Stimulated activated CD4-positive, alpha-beta T cell treated with anti-CD3 and anti-CD28 coated beads, Interleukin-4, amount 100 ng/mL, for 4 hours (primary cell): ENCODE measurements at regions not wholly inside any gene's neighbourhood (a gene's known extent, or its start where the extent isn't known, plus 50 kb on each side); places are given as distances from the start of the nearest gene placed in this dataset.
"Not testable (repeated sequence)": the region's sequence is repeated elsewhere in the genome, so short reads cannot be mapped to it uniquely, and the experiment has no call there.

Experiments
- DNase-seq, 2 experiments: peaks; one replicate each; pipeline ENCODE4 v3.0.0-alpha.2; 2020

DNA sequence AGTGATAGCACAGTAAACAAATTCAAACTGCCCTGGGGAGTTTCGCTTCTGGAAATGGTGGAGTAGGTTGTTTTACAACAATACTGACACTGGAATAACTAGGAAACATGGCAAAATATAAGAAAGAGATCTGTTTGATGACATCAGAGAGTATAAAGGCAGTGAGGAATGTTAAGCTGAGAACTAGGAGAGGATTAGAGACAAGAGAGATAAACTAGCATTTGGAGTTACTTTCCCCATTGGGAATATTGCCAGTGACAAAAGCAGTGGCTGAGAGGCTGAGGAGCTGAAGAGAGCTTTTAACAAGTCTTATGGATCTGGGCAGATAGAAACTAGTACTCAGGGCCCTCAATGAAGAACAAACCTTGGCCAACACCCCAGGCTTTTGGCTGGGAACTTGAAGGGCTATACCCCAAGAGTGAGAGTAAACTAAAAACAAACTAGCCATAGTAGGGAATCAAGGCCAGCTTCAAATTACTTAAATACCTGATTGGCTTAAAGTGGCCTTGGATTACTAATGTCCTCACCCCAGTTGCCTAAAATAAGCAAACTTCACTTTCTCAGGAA lies 280.4 kb downstream of the KLF13 start:
- no peak for DNase-seq

DNA sequence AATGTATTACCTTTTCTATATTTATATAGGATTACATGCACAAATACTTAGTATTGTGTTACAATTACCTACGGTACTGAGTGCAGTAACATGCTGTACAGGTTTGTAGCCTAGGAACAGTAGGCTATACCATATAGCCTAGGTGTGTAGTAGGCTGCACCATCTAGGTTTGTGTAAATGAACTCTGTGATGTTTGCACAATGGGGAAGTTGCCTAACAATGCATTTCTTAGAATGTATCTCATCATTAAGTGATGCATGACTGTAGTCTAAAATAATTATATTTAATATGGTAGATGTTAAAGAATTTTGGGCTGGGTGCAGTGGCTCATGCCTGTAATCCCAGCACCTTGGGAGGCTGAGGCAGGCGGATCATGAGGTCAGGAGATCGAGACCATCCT lies 281.0 kb downstream of the KLF13 start:
- DNase-seq: no peak

DNA sequence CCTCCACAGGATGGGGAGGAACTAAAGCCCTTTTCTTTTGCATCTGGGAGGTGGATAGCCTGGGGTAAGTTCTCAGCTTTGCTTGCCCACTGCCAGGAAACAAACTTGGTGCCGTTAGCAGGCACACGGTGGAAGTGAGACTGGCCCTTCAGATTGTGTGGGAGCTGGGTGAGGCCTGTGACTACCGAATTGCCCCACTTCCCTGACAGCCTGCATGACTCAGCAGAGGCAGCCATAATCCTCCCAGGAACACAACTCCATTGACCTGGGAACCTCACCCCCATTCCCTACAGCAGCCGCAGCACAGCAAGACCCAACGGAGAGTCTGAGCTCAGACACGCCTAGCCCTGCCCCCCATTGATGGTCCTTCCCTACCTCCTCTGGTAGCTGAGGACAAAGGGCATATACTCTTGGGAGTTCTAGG lies 282.6 kb downstream of the KLF13 start:
- DNase-seq: no peak

DNA sequence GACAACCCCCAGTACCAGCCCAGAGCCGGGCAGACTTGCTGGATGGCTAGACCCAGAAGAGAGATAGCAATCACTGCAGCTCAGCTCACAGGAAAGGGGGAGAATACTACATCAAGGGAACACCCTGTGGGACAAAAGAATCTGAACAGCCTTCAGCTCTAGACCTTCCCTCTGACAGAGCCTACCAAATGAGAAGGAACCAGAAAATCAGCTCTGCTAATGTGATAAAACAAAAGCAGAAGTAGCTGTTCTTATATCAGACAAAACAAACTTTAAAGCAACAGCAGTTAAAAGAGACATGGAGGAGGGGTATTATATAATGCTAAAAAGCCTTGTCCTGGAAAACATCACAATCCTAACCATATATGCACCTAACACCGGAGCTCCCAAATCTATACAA lies 283.3 kb downstream of the KLF13 start:
- DNase-seq: no peak

DNA sequence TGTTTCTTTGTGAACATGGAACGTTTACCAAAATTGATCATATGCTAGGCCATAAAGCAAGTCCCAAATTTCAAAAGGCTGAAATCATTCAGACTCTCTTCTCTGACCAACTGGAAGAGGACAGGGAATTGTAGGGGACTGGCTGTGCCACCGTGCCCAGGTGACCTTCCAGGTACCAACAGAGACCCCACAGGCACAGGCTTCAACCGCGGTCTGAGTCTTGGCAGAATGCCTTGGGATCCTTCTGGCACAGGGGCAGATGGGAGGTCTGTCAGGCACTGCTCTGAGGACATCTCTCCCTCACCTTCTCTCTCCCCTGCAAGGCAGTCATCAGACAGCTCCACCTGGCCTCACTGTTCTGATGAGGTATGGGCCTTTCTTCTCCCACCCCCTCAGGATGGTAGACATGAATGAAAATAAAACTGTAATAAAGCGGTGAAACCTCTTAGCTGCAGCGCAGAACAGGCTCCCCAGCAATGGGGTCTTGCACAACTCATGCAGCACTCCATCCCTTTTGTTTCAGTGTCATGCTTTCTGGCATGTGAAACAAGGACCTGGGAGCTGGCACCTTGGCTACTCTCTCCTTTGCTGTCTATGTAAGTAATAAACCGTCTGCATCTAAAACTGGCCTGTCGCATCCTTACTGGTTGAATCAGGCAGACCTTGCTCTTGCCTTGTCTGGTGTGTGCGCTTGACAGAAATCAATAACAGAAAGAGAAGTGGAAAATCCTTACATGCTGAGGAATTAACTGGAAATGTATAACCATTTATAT lies 289.2 kb downstream of the KLF13 start:
- no peak for DNase-seq

DNA sequence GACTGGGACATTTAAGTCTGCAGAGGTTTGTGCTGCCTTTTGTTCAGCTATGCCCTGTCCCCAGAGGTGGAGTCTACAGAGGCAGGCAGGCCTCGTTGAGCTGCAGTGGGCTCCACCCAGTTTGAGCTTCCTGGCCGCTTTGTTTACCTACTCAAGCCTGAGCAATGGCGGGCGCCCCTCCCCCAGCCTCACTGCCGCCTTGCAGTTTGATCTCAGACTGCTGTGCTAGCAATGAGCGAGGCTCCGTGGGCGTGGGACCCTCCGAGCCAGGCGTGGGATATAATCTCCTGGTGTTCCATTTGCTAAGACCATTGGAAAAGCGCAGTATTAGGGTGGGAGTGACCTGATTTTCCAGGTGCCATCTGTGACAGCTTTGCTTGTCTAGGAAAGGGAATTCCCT lies 296.7 kb downstream of the KLF13 start:
- DNase-seq: not testable (repeated sequence)

DNA sequence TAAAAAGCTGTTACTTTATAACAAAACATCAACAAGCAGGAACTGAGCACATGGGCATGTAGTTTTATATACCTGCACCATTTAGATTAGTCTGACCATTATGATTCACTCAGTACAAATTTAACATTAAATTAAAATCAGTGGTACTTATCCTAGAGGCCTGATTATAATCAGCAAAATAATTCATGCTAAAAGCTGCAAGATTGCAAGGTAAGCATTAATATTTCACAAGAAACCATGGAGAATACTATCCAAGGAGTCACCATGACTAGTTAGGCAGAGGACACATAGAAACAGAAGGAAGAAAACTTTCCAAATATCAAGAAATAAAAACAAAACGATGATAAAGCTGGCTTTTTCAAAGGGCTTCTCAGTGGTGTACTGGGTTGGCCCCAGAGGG lies 297.5 kb downstream of the KLF13 start:
- DNase-seq: not testable (repeated sequence)

DNA sequence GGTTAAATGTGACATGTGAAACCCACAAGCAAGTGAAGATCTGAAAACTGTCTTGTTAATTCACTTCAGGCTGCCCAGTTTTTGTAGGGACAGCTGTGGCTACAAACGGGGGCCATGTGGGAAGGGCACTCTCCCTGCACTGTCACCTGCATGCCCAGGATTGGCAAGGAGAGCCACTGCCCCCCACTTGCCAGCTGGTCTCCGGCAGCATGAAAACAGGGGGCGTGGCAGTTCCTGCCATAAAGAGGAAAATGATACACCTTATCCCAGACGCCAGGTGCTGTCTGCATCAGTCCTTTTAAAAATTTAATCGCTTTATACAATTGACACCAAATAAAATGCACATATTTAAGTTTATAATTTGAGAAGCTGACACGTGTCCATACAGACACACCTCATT lies 309.1 kb downstream of the KLF13 start:
- DNase-seq: not testable (repeated sequence)

DNA sequence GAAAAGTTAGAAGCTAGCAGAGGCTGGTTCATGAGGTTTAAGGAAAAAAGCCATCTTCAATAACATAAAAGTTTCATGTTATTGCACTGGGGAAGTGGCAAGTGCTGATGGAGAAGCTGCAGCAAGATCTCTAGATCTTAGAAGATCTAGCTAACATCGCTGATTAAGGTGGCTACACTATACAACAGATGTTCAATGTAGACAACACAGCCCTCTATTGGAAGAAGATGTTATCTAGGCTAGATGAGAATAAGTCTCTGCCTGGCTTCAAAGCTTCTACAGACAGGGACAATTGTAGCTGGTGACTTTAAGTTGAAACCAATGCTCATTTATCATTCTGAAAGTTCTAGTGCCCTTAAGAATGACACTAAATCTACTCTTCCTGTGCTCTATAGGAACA lies 310.3 kb downstream of the KLF13 start:
- not testable (repeated sequence) for DNase-seq

DNA sequence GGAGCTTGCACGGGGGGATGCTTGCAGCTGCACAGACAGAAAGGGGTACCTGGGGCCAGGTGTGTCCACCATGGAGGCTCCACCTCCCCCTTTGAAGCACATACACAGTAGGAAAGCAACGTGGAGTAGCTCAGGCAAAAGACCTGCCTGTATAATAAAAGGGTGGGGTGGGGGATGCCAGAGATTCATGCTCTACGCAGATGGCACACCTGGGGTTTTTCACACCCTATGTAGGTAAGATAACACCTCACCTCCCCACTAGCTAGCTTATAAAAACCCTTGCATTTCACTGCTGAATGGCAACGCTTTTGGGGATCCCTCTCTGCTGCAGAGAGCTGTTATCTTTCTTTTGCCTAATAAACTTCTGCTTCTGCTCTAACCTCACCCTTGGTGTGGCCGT lies 317.3 kb downstream of the KLF13 start:
- DNase-seq: not testable (repeated sequence)

DNA sequence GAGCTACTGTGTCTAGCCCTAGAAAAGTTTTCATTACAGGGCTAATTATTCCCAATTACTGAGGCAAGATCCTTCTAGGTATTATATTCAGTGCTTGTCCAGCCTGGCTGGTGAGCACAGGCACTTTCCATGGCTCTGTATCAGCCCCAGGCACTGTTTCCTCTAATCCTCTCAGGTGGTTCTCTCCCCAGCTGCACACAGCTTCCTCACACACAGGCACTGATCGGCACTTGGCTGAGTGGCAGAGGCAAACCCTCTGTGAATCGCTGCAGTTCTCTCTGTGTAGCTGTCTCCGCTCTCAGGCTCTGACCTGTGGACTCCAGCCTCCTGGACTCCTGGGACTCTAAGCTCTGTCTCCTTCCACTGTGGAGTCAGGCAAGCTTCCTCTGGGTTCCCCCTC lies 318.1 kb downstream of the KLF13 start:
- DNase-seq: not testable (repeated sequence)

DNA sequence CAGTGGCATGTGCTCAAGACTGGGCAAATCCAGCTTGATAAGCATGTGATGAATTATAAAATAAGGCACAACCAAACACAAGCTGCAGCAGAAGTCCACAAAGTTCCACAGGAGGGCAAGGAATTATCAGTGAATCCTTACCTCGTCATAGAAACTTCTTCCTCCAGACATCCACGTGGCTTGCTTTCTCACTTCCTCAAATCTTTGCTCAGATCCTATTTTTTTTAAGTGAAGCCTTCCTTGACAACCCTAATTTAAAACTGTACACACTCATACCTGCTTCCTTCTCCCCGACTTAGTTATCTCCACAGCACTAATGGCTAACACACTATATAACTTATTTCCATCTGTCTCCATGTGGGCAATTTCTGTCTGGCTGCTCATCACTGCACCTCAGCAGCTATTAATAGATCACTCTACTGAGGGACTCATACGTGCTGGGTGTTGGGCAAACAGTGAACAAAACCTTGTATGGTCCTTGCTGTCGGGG lies 320.7 kb downstream of the KLF13 start:
- not testable (repeated sequence) for DNase-seq

DNA sequence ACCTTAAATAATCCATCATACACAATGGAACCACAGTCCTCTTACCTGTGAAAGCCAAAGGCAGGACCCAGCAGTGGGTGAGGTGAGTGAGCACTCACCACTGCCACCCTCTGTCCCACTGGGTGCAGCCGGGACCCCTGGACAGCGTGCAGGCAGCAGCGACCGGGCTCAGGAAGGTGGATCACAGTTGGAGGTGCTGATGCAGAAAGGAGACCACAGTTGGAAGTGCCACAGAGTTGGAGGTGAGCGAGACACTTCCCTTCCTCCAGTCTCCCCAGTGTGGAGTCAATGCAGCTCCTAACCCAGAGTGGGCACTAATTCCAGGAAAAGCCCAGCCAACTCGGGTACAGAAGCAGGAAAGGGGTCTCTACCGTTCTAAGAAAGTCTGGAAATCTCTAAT lies 323.0 kb downstream of the KLF13 start:
- not testable (repeated sequence) for DNase-seq

DNA sequence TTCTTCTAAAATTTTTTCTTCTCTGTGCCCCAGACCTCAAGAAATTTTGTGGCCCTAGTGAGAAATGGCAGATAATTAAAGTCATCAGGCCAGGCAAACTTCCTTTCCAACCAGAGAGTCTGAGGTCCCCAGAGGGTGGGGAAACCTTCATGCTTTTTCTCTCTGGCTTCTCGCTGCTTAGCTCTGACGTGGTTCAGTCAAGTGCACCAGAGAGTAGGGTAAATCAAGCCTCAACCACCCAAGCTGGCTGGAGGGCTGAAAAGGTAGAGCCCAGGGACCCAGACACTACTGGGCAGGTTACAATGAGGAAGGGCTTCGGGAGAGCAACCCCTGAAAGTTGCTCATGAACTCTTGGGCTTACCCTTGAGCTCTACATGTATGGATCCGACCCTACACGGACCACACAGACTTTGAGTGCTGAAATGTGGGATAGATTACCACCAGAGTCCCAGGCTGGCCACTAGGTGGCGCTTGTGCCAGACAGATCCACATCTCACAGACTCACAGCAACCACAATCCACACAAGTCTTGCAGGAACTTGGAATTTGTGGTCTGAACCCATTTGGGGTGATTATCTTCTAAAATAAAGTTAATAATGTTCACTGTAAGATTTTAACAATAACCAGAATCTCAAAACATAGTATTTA lies 323.5 kb downstream of the KLF13 start:
- peak; percentile 37 to 60 for DNase-seq

DNA sequence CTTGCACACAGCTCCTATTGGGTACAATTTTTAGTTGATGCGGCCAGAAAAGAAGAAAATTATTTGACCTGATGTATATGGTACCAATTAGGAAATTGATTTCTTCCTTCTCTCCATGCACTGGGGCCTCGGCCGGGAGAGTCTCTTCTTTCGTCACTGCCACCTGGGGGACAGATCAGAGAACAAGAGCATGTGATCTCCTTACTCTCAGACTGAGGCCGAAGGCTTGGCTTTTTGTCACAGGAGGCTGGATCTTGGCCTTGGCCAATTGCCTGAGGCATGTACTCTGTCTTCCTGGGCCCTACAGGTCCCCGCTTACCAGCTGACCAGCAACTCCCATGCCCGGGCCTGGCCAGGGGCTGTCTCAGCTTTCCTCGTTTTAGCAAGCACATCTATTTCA lies 330.3 kb downstream of the KLF13 start:
- DNase-seq: not testable (repeated sequence)

DNA sequence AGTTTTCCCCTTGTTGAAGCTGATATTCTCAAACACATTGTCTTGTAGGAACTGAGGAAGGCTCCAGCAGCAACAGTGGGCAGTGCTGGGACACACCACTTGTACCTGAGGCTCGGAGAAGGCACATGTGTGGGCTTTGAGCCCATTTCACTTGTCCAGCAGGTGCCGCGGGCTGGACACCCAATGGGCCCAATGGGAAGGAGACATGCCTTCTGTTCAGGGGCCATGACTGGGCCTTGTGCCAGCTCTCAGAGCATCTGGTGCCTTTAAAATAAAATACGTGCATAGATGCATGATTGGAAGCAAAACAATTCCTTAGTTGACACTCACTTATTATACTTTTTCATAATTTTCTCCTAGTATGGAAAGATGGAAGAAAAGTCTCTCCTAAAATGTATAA lies 334.2 kb downstream of the KLF13 start:
- DNase-seq: no peak

DNA sequence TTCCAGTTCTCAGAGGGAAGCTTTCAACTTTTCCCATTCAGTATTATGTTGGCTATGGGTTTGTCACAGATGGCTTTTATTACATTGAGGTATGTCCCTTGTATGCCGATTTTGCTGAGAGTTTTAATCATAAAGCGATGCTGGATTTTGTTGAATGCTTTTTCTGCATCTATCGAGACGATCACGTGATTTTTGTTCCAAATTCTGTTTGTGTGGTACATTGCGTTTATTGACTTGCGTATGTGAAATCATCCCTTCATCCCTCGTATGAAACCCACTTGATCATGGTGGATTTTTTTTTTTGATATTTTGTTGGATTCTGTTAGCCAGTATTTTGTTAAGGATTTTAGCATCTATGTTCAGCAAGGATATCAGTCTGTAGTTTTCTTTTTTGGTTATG lies 339.1 kb downstream of the KLF13 start:
- DNase-seq: not testable (repeated sequence)

DNA sequence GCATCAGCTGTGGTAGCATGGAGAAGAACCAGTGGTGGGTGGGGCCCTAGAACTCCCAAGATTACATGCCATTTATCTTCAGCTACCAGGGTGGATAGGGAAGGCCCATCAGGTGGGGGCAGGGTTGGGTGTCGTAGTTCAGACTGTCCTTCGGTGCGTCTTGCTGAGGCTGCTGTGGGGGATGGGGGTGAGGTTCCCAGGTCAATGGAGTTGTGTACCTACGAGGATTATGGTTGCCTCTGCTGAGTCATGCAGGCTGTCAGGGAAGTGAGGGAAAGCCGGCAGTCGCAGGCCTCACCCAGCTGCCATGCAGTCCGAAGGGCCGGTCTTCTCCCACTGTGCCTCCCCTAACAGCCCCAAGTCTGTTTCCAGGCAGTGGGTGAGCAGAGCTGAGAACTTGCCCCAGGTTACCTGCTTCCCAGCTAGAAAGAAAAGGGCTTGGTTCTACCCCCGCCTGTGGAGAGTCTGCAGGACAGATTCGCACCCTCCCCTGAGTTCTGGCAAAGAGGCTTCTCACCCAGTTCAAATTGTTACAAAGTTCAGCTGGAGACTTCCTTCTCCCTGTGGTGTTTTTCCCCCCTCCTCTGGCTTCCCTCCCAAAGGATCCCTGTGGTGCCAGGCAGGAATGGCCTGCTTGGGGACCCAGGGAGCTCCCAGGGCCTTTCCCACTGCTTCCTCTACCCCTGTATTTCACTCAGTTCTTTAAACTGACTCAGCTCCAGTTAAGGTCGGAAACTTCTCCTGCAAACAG lies 342.7 kb downstream of the KLF13 start:
- not testable (repeated sequence) for DNase-seq

DNA sequence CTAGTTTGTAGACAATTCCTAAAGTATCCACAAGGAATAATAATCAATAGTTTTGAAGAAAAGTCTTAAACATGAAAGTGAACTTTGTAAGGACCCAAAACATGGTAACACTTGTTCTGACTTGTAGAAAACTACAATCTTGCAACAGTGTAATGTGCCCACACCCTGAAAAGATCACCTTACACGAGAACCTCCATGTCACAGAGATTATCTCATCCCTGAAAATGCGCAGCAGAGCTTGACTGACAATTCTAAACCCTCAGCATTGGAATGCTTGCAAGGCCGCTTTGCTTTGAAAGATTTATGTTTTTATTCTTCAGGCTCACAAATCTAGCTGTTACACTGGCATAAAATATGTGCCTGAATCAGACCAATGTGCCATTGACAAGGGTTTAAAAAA lies 346.6 kb downstream of the KLF13 start:
- DNase-seq: not testable (repeated sequence)

DNA sequence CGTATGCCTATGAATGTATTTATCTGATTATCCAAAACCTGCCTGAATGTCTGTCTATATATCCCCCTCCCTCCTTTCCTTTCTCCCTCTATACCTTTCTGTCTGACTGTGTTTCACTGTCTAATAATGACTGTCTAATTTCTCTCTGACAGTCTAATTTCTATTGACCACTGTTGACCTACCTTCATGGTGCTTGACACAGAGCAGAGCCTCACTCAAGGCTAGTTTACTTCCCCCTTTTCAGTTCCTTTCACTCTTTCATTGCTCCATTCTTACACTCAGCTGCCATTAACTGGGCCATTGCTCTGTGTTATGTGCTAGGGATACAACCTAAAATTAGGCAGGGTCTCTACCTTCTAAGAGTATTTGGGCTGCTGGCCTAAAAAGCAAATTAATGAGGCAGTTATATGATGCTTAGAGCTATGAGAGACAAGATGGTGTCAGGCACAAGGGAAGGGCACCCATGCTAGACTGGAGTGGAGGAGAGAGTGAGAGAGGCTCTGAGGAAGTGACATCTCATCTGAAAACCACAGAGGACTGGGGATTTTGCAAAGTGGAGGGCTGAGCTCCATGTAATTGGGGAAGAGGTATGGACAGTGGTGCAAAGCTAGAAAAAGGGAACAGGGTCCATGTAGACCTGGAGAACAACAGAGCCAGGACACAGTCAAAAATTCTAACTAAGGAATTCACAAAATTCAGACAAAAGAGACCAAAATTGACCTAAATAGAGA lies 348.6 kb upstream of the CHRNA7 start:
- not testable (repeated sequence) for DNase-seq

DNA sequence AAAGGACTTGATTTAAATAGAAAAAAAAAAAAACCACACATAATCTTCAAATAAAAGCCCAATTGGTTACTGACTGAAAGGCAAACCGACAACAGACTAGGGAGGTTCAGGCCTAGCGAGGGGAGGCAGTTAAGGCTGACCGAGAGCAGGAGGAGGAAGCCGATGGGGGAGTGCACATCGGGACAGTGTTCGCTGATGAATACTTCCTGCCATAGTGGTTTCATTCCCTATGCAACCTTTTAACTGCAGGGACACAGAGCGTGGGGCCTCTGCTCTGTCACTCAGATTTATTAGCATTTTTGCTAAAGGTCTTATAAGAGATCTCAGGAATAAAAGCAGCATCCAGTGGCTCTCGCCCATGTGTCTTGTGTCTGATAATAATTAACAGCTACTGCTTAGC lies 343.2 kb upstream of the CHRNA7 start:
- not testable (repeated sequence) for DNase-seq

DNA sequence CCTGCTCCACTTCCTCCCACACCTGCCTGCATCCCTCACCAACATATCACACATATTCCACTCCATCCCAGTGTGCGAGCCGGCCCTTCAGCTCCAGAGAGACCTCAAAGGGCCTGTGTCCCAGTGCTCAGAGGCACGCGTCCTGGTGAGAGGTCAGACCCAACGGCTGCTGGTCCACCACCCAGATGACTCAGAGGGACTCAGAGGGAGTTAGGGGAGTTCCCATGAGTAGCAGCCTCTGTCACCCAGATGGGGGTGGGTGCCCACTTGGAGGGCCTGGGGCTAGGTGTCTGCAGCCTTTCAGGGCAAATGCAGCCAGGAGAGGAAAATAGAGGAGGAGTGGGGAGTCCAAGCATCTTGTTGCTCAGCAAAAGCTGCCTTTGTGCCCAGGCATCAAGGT lies 333.8 kb upstream of the CHRNA7 start:
- DNase-seq: not testable (repeated sequence)
